Ascending aorta (tissue), 2 donors: ENCODE measurements at regions not wholly inside any gene's neighbourhood (a gene's known extent, or its start where the extent isn't known, plus 50 kb on each side); places are given as distances from the start of the nearest gene placed in this dataset.

Experiments
- DNase-seq, 2 donors: peaks; one replicate each; pipeline ENCODE4 v3.0.0-alpha.2; 2019; ENCODE audit warnings: low spot score in 2 of 2
- H3K27ac ChIP-seq, 2 donors: fragments of 200-600 bp; sonication (generic); one replicate each; pipeline ENCODE4 v1.5.1; 2016 to 2017; ENCODE audit warnings: mild to moderate bottlenecking in 1 of 2
- H3K27me3 ChIP-seq: fragments of 200-600 bp; sonication (generic); one replicate; pipeline ENCODE4 v1.5.1; 2017
- H3K36me3 ChIP-seq, 2 donors: fragments of 200-600 bp; sonication (generic); one replicate each; pipeline ENCODE4 v1.5.1; 2016
- H3K4me1 ChIP-seq, 2 donors: fragments of 200-600 bp; sonication (generic); one replicate each; pipeline ENCODE4 v1.5.1; 2016 to 2017; ENCODE audit warnings: mild to moderate bottlenecking in 1 of 2
- H3K4me3 ChIP-seq, 2 donors: fragments of 200-600 bp; sonication (generic); one replicate each; pipeline ENCODE4 v1.5.1; 2016 to 2017; ENCODE audit warnings: mild to moderate bottlenecking in 1 of 2
- H3K9me3 ChIP-seq, 2 donors: fragments of 200-600 bp; sonication (generic); one replicate each; pipeline ENCODE4 v1.5.1; 2016
- CTCF ChIP-seq, 3 experiments: fragments of 200-600 bp in 2 of 3; fragments of 450-650 bp in 1 of 3; sonication (generic) in 2 of 3; IDR thresholded peaks; one replicate each; pipeline ENCODE4 v1.5.1; 2016 to 2019; ENCODE audit warnings: antibody characterized with exemption in 3 of 3, mild to moderate bottlenecking in 1 of 3, moderate library complexity in 1 of 3
- intact Hi-C: fragments of 100-400 bp; cut with DNase I; formaldehyde crosslinking; loops from one replicate; pipeline ENCODE4 v1.15.1; 2023

- no peak overlapping the region for H3K27ac ChIP-seq
- no peak overlapping the region for H3K4me3 ChIP-seq
- H3K9me3 ChIP-seq, result no peaks in the 10 kb centered on the region
- no peaks in the 10 kb centered on the region for H3K4me1 ChIP-seq
- TF ChIP-seq CTCF (IDR thresholded peaks at IDR 0.05), result no peak
- intact Hi-C loops, result no loop called here
- DNase-seq, result no peak
- H3K36me3 ChIP-seq, result no peaks in the 10 kb centered on the region
- H3K27me3 ChIP-seq, result no peaks in the 10 kb centered on the region
Measured at GRCh38 chr16:6446370-6446769, 886.3 kb upstream of the RBFOX1 start.

- H3K27ac ChIP-seq, result no peak overlapping the region
- no peaks in the 10 kb centered on the region for H3K9me3 ChIP-seq
- intact Hi-C loops, result no loop called here
- no peaks in the 10 kb centered on the region for H3K27me3 ChIP-seq
- no peak for DNase-seq
- no peaks in the 10 kb centered on the region for H3K4me1 ChIP-seq
- no peak for TF ChIP-seq CTCF (IDR thresholded peaks at IDR 0.05)
- no peak overlapping the region for H3K4me3 ChIP-seq
- no peaks in the 10 kb centered on the region for H3K36me3 ChIP-seq
Measured at GRCh38 chr16:6439129-6439528, 893.5 kb upstream of the RBFOX1 start.

DNA sequence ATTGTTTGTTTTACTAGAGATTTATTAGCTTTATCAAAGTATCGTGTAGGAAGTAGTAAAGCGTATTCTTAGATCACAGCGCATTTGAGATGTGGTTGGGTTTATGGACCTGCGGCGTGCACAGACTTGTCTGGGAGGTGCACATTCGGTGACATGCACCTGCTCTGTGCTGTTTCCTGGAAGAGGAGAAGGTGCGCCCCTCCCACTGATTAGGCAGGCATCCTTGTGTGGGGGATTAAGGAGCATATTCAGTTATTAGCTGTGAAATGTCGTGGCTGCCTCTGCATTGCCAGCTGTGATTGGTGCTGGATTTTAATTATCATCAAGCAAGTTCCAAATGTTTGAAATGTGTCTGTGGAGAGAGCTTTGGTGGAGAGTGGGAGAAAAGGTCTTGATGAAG, 903.8 kb upstream of the RBFOX1 start:
- TF ChIP-seq CTCF (IDR thresholded peaks at IDR 0.05), result no peak
- no peaks in the 10 kb centered on the region for H3K4me1 ChIP-seq
- no peak for DNase-seq
- no peaks in the 10 kb centered on the region for H3K9me3 ChIP-seq
- intact Hi-C loops, result no loop called here
- no peak overlapping the region for H3K27ac ChIP-seq
- H3K36me3 ChIP-seq, result no peaks in the 10 kb centered on the region
- no peak overlapping the region for H3K4me3 ChIP-seq
- H3K27me3 ChIP-seq, result no peaks in the 10 kb centered on the region

GRCh38 chr16:6427621-6428020, 905.0 kb upstream of the RBFOX1 start:
- no peaks in the 10 kb centered on the region for H3K27me3 ChIP-seq
- intact Hi-C loops, result no loop called here
- H3K9me3 ChIP-seq, result no peaks in the 10 kb centered on the region
- no peak overlapping the region for H3K27ac ChIP-seq
- no peak for DNase-seq
- no peak overlapping the region for H3K4me3 ChIP-seq
- H3K4me1 ChIP-seq, result no peaks in the 10 kb centered on the region
- TF ChIP-seq CTCF (IDR thresholded peaks at IDR 0.05), result no peak
- no peaks in the 10 kb centered on the region for H3K36me3 ChIP-seq

DNA sequence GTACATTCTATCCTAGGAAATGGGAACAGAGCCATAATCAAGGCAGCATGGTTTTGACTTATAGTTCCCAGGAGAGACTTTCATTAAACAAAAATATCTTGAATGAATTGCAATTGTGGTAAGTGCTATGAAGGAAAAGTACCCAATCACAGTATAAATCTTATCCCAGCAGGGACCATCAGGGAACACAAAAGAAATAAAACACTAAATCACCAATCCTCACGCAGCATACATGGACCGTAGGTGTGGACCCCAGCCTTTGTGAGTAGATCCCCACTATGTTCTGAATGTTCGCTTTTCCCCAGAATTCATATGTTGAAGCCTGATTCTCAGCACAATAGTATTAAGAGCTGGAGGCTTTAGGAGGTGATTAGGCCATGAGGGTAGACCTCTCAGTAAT, 925.0 kb upstream of the RBFOX1 start:
- no peak overlapping the region for H3K27ac ChIP-seq
- no peak for DNase-seq
- no peaks in the 10 kb centered on the region for H3K36me3 ChIP-seq
- no peak overlapping the region for H3K4me3 ChIP-seq
- no peaks in the 10 kb centered on the region for H3K9me3 ChIP-seq
- TF ChIP-seq CTCF (IDR thresholded peaks at IDR 0.05), result no peak
- intact Hi-C loops, result no loop called here
- H3K4me1 ChIP-seq, result no peaks in the 10 kb centered on the region
- H3K27me3 ChIP-seq, result no peaks in the 10 kb centered on the region

GRCh38 chr16:6406028-6406427, 926.6 kb upstream of the RBFOX1 start:
- Histone ChIP-seq H3K27me3 (no peaks in the 10 kb centered on the region), H3K4me1 (no peaks in the 10 kb centered on the region), H3K27ac (no peak overlapping the region), H3K4me3 (no peak overlapping the region), H3K36me3 (no peaks in the 10 kb centered on the region), H3K9me3 (no peaks in the 10 kb centered on the region)
- intact Hi-C loops, result no loop called here
- DNase-seq, result no peak
- no peak for TF ChIP-seq CTCF (IDR thresholded peaks at IDR 0.05)
